ENCODE measurements at regions not wholly inside any gene's neighbourhood (a gene's known extent, or its start where the extent isn't known, plus 50 kb on each side); places are given as distances from the start of the nearest gene placed in this dataset.

- no peak for DNase-seq
Measured at GRCh38 chr2:237251986-237252385, 162.0 kb downstream of the COL6A3 start.

GRCh38 chr2:237253046-237253702, 160.8 kb downstream of the COL6A3 start:
- no peak for DNase-seq

- no peak for DNase-seq
Measured at GRCh38 chr2:237254369-237254861, 159.5 kb downstream of the COL6A3 start.

GRCh38 chr2:237254911-237255578, 158.9 kb downstream of the COL6A3 start:
- DNase-seq: no peak

- no peak for DNase-seq
Measured at GRCh38 chr2:237256887-237257286, 157.1 kb downstream of the COL6A3 start.

GRCh38 chr2:237257471-237257951, 156.5 kb downstream of the COL6A3 start:
- DNase-seq: no peak

- DNase-seq: peak; percentile 35
Measured at GRCh38 chr2:237258116-237258515, 155.8 kb downstream of the COL6A3 start.

- DNase-seq: no peak
Measured at GRCh38 chr2:237258615-237259014, 155.3 kb downstream of the COL6A3 start.

- no peak for DNase-seq
Measured at GRCh38 chr2:237259201-237259600, 154.8 kb downstream of the COL6A3 start.

GRCh38 chr2:237260039-237260620, 153.8 kb downstream of the COL6A3 start:
- no peak for DNase-seq

GRCh38 chr2:237260686-237261085, 153.3 kb downstream of the COL6A3 start:
- no peak for DNase-seq

GRCh38 chr2:237261327-237261726, 152.6 kb downstream of the COL6A3 start:
- DNase-seq: no peak

GRCh38 chr2:237262838-237263771, 150.9 kb downstream of the COL6A3 start:
- peak; percentile 71 for DNase-seq

GRCh38 chr2:237264480-237265219, 149.3 kb downstream of the COL6A3 start:
- no peak for DNase-seq

- DNase-seq: no peak
Measured at GRCh38 chr2:237268004-237268708, 145.8 kb downstream of the COL6A3 start.

- no peak for DNase-seq
Measured at GRCh38 chr2:237269138-237269875, 144.7 kb downstream of the COL6A3 start.

GRCh38 chr2:237270520-237270919, 143.4 kb downstream of the COL6A3 start:
- no peak for DNase-seq

GRCh38 chr2:237271698-237272652, 142.0 kb downstream of the COL6A3 start:
- DNase-seq: no peak

All from MV-4-11 (cell line).